22Rv1 (cell line): ENCODE measurements at regions not wholly inside any gene's neighbourhood (a gene's known extent, or its start where the extent isn't known, plus 50 kb on each side); places are given as distances from the start of the nearest gene placed in this dataset.

Experiments used
- H3K27ac ChIP-seq: fragments of 450-650 bp; 2 replicates; pipeline ENCODE4 v1.5.1; 2017
- CTCF ChIP-seq: fragments of 450-650 bp; IDR thresholded peaks from 2 replicates; pipeline ENCODE4 v1.5.1; 2017; ENCODE audit warnings: mild to moderate bottlenecking
- ZFX ChIP-seq: fragments of 450-650 bp; IDR thresholded peaks from 2 replicates; pipeline ENCODE4 v1.6.1; 2017; ENCODE audit warnings: antibody characterized with exemption, borderline replicate concordance

GRCh38 chr9:18349530-18349929, 124.4 kb upstream of the ADAMTSL1 start:
- TF ChIP-seq ZFX = no peak
- no peak for TF ChIP-seq CTCF
- no peak overlapping the region for H3K27ac ChIP-seq

GRCh38 chr9:18350036-18350435, 123.9 kb upstream of the ADAMTSL1 start:
- H3K27ac ChIP-seq = no peak overlapping the region
- no peak for TF ChIP-seq ZFX
- no peak for TF ChIP-seq CTCF

GRCh38 chr9:18350995-18351595, 122.9 kb upstream of the ADAMTSL1 start:
- H3K27ac ChIP-seq = no peak overlapping the region
- TF ChIP-seq CTCF = no peak
- TF ChIP-seq ZFX = no peak

- no peak overlapping the region for H3K27ac ChIP-seq
- TF ChIP-seq CTCF (no peak), ZFX (no peak)
These were observed 121.2 kb upstream of the ADAMTSL1 start for GRCh38 chr9:18352711-18353110.

DNA sequence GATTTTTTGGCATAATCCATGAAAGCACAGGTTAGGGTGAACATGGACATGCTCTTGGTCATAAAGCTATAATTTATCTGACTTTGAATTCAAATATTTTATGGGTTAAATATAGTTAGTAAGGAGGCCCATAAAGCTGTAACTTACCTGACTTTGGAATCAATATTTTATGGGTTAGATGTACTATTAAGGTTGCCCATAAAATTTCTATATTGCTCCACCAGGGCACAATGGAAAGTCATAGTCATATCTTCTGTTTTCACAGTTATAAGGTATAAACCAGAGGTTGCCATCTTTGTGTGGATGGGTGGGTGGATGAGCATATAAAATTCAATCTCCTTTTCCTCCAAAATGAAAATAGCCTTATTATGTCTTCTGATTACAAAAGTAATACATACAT, 120.5 kb upstream of the ADAMTSL1 start:
- TF ChIP-seq CTCF (no peak), ZFX (no peak)
- no peak overlapping the region for H3K27ac ChIP-seq

GRCh38 chr9:18357321-18357720, 116.6 kb upstream of the ADAMTSL1 start:
- no peak overlapping the region for H3K27ac ChIP-seq
- TF ChIP-seq ZFX (no peak), CTCF (no peak)

- no peak overlapping the region for H3K27ac ChIP-seq
These were observed 115.6 kb upstream of the ADAMTSL1 start for GRCh38 chr9:18358325-18358724.

More at GRCh38 chr9:18358325-18358724, 115.6 kb upstream of the ADAMTSL1 start:
- TF ChIP-seq ZFX = no peak
- no peak for TF ChIP-seq CTCF
